ENCODE measurements at regions not wholly inside any gene's neighbourhood (a gene's known extent, or its start where the extent isn't known, plus 50 kb on each side); places are given as distances from the start of the nearest gene placed in this dataset.

DNA sequence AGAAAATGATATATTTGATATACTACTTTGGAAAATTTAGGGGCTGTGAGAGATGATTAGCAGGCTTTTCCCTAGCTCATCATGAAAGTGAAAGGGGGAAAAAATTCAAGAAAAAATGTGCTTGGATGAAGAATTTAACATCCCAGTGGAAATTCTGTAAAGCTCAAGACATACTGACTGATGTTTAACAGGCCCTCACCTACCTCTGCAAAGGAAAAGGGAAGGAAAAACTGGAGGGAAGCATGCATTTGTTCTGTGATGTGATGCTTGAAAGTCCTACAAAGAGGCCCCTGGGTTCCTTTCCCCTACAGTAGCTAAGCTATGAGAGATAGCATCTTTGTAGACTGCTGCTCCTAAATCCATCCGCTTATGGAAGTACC is 364.1 kb downstream of the PDGFC start:
- Histone ChIP-seq H4K91ac (ENCODE audit: insufficient read depth, low read depth, low read length) (peak overlapping the region; percentile 46), H4K8ac (ENCODE audit: low read depth in 2 of 2, low read length in 2 of 2) (peak overlapping the region in 1 of 2 experiments; percentile 42; a peak in 1 of 4 replicates), H3K9me3 (ENCODE audit: control insufficient read depth, insufficient read depth, low read length) (no peaks in the 10 kb centered on the region), H3K4me1 (ENCODE audit: control insufficient read depth, insufficient read depth, low read length) (peaks cover 4% of the 10 kb centered on the region; the same call in 1 of the 2 replicates), H3K9ac (ENCODE audit: low read depth, low read length) (no peak overlapping the region), H2BK20ac (ENCODE audit: low read depth, low read length) (peak overlapping the region; percentile 3; the same call in 1 of the 2 replicates), H2AK9ac (replicated peaks; ENCODE audit: low read depth, low read length, poor library complexity) (no peak overlapping the region), H2BK15ac (ENCODE audit: low read depth, low read length) (no peak overlapping the region; the same call in 2 of the 3 replicates), H4K5ac (ENCODE audit: low read depth, low read length) (no peak overlapping the region), H3K4me2 (ENCODE audit: low read depth, low read length) (no peak overlapping the region), H2AFZ (replicated peaks; ENCODE audit: low read length, poor library complexity) (no peak overlapping the region), H3K56ac (ENCODE audit: extremely low read depth, insufficient read depth, low read length) (no peak overlapping the region), H4K20me1 (ENCODE audit: insufficient read depth, low read length) (no peaks in the 10 kb centered on the region), H3K4me3 (ENCODE audit: insufficient read depth, low read depth, low read length) (no peak overlapping the region), H3K27ac (ENCODE audit: insufficient read depth, low read length) (no peak overlapping the region), H2BK120ac (ENCODE audit: low read depth, low read length) (no peak overlapping the region), H3K4ac (ENCODE audit: low read depth, low read length) (no peak overlapping the region), H3K23ac (ENCODE audit: low read depth, low read length) (no peak overlapping the region), H3K36me3 (ENCODE audit: control insufficient read depth, insufficient read depth, low read length) (no peaks in the 10 kb centered on the region), H3K14ac (replicated peaks; ENCODE audit: low read depth, low read length) (peak overlapping the region; percentile 19; the same call in 1 of the 2 replicates), H3K9me1 (ENCODE audit: insufficient read depth, low read length) (no peaks in the 10 kb centered on the region), H2AK5ac (ENCODE audit: low read depth, low read length) (no peak overlapping the region), H3K79me1 (ENCODE audit: low read depth in 1 of 2, low read length in 2 of 2) (no peaks in the 10 kb centered on the region), H3K18ac (ENCODE audit: low read depth, low read length) (peak overlapping the region; percentile 52; the same call in 1 of the 2 replicates), H2BK5ac (ENCODE audit: low read depth, low read length, poor library complexity, severe bottlenecking) (peak overlapping the region; percentile 5), H3K27me3 (ENCODE audit: control insufficient read depth, insufficient read depth, low read length) (no peaks in the 10 kb centered on the region)
- no CpG with 5 or more reads among the region's 1 CpG for WGBS, 2 experiments (ENCODE audit: extremely low coverage in 2 of 2, insufficient read length in 1 of 2)
- POLR2A ChIA-PET (ENCODE audit: unreplicated experiment) = no interaction called here
- no TSS peak for BruUV-seq (replicated peaks)
- TF ChIP-seq CEBPB (IDR thresholded peaks at IDR 0.05; ENCODE audit: low read depth, low read length) (no peak), MAZ (IDR thresholded peaks at IDR 0.05; ENCODE audit: borderline replicate concordance, low read depth, low read length) (no peak), POLR2A (IDR thresholded peaks at IDR 0.05; ENCODE audit: low read depth, low read length) (no peak), FOS (IDR thresholded peaks at IDR 0.05; ENCODE audit: low read depth, low read length) (no peak), MAFK (IDR thresholded peaks at IDR 0.05; ENCODE audit: low read depth, low read length) (no peak), CHD1 (IDR thresholded peaks at IDR 0.05; ENCODE audit: low read depth, low read length) (no peak)
- TF ChIP-seq, protein P1, sequence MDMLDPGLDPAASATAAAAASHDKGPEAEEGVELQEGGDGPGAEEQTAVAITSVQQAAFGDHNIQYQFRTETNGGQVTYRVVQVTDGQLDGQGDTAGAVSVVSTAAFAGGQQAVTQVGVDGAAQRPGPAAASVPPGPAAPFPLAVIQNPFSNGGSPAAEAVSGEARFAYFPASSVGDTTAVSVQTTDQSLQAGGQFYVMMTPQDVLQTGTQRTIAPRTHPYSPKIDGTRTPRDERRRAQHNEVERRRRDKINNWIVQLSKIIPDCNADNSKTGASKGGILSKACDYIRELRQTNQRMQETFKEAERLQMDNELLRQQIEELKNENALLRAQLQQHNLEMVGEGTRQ (IDR thresholded peaks at IDR 0.05; ENCODE audit: low read depth, low read length) = no peak
- TF ChIP-seq, protein P2, sequence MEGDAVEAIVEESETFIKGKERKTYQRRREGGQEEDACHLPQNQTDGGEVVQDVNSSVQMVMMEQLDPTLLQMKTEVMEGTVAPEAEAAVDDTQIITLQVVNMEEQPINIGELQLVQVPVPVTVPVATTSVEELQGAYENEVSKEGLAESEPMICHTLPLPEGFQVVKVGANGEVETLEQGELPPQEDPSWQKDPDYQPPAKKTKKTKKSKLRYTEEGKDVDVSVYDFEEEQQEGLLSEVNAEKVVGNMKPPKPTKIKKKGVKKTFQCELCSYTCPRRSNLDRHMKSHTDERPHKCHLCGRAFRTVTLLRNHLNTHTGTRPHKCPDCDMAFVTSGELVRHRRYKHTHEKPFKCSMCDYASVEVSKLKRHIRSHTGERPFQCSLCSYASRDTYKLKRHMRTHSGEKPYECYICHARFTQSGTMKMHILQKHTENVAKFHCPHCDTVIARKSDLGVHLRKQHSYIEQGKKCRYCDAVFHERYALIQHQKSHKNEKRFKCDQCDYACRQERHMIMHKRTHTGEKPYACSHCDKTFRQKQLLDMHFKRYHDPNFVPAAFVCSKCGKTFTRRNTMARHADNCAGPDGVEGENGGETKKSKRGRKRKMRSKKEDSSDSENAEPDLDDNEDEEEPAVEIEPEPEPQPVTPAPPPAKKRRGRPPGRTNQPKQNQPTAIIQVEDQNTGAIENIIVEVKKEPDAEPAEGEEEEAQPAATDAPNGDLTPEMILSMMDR (conservative IDR thresholded peaks at IDR 0.05; ENCODE audit: low read depth, low read length) = no peak
- TF ChIP-seq, protein P3, sequence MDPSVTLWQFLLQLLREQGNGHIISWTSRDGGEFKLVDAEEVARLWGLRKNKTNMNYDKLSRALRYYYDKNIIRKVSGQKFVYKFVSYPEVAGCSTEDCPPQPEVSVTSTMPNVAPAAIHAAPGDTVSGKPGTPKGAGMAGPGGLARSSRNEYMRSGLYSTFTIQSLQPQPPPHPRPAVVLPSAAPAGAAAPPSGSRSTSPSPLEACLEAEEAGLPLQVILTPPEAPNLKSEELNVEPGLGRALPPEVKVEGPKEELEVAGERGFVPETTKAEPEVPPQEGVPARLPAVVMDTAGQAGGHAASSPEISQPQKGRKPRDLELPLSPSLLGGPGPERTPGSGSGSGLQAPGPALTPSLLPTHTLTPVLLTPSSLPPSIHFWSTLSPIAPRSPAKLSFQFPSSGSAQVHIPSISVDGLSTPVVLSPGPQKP (IDR thresholded peaks at IDR 0.05; ENCODE audit: borderline replicate concordance, low read depth, low read length) = no peak
- DNase-seq (no peak), ATAC-seq (ENCODE audit: low read depth) (no peak)
- CTCF ChIA-PET = no interaction called here
- intact Hi-C loops (cut with micrococcal nuclease) (no loop called here), in situ Hi-C loops (cut with MboI; ENCODE audit: low sequenced_read_pairs) (no loop called here), dilution Hi-C loops (cut with HindIII; ENCODE audit: low sequenced_read_pairs, unreplicated experiment) (no loop called here)
